Endothelial cell of umbilical vein (primary cell): ENCODE measurements at regions not wholly inside any gene's neighbourhood (a gene's known extent, or its start where the extent isn't known, plus 50 kb on each side); places are given as distances from the start of the nearest gene placed in this dataset.

Experiments
- BruUV-seq: library from RNA; stranded (reverse); fragments of 400-500 nt; replicated peaks from 2 replicates; lab custom pipeline; 2021; lab: Mats Ljungman, UMichigan
- CTCF ChIA-PET: fragments of 300-600, 350-600 bp; sonication (Branson Sonifier 250); formaldehyde crosslinking; loops from one replicate; lab custom pipeline; 2021; ENCODE audit warnings: antibody characterized with exemption, inconsistent platforms; lab: Charles Lee
- POLR2A ChIA-PET: fragments of 300-600, 350-600 bp; sonication (Branson Sonifier 250); formaldehyde crosslinking; loops from one replicate; lab custom pipeline; 2021; ENCODE audit warnings: antibody characterized with exemption, inconsistent platforms; lab: Charles Lee
- DNase-seq: peaks from one replicate; pipeline ENCODE4 v3.0.0-alpha.2; 2011; ENCODE audit warnings: low read depth, low spot score
- FAIRE-seq: peaks from 2 replicates; lab custom pipeline; 2011; peaks lifted over from hg19 to GRCh38; lab: Jason Lieb, UNC
- H2AFZ ChIP-seq: 2 replicates; pipeline ENCODE4 v1.6.0; 2012; ENCODE audit warnings: low read depth, low read length, control low read depth, inconsistent platforms
- H3K27ac ChIP-seq: 2 replicates; pipeline ENCODE4 v1.5.1; 2011; ENCODE audit warnings: low read depth, mild to moderate bottlenecking, control low read depth, low read length, moderate library complexity; ENCODE audit not compliant: insufficient read depth
- H3K27me3 ChIP-seq, 2 experiments: 2 replicates each; pipeline versions ENCODE4 v1.6.0 to v1.6.1; 2011; ENCODE audit warnings: low read length in 2 of 2, mixed read lengths in 1 of 2; ENCODE audit not compliant: control insufficient read depth in 2 of 2, insufficient read depth in 2 of 2
- H3K36me3 ChIP-seq, 2 experiments: 2 replicates in 1 of 2; 3 replicates in 1 of 2; pipeline ENCODE4 v1.5.1; 2011; ENCODE audit warnings: low read length in 2 of 2, mild to moderate bottlenecking in 1 of 2, moderate library complexity in 1 of 2; ENCODE audit not compliant: control insufficient read depth in 2 of 2, insufficient read depth in 2 of 2; ENCODE audit errors: extremely low read depth in 1 of 2
- H3K4me1 ChIP-seq: 3 replicates; pipeline ENCODE4 v1.5.1; 2011; ENCODE audit warnings: mild to moderate bottlenecking, low read length; ENCODE audit not compliant: control insufficient read depth, insufficient read depth; ENCODE audit errors: extremely low read depth
- H3K4me2 ChIP-seq: 2 replicates; pipeline ENCODE4 v1.6.1; 2011; ENCODE audit warnings: low read length, control low read depth, mixed read lengths; ENCODE audit not compliant: insufficient read depth
- H3K4me3 ChIP-seq, 3 experiments: fragments of 200-600 bp in 1 of 3; sonication (generic), shearing (Covaris generic) in 1 of 3; replicated peaks in 1 of 3; 2 replicates each; pipeline ENCODE4 v1.5.1; 2011 to 2016; ENCODE audit warnings: control low read depth in 3 of 3, low read length in 3 of 3, mild to moderate bottlenecking in 2 of 3, inconsistent platforms in 1 of 3, low read depth in 1 of 3, moderate library complexity in 1 of 3; ENCODE audit not compliant: insufficient read depth in 1 of 3
- H3K79me2 ChIP-seq: 2 replicates; pipeline ENCODE4 v1.6.0; 2012; ENCODE audit warnings: low read length, inconsistent platforms; ENCODE audit not compliant: control insufficient read depth, insufficient read depth
- H3K9ac ChIP-seq: replicated peaks from 2 replicates; pipeline ENCODE3; 2011; ENCODE audit warnings: low read length, control low read depth; ENCODE audit not compliant: insufficient read depth; ENCODE audit errors: extremely low read depth
- H3K9me1 ChIP-seq: replicated peaks from 3 replicates; pipeline ENCODE4 v1.6.0; 2011; ENCODE audit warnings: mild to moderate bottlenecking, low read length; ENCODE audit not compliant: control insufficient read depth, insufficient read depth; ENCODE audit errors: extremely low read depth
- H3K9me3 ChIP-seq: replicated peaks from 2 replicates; pipeline ENCODE4 v1.5.1; 2012; ENCODE audit warnings: low read length, inconsistent platforms; ENCODE audit not compliant: control insufficient read depth, insufficient read depth
- H4K20me1 ChIP-seq: replicated peaks from 2 replicates; pipeline ENCODE3; 2011; ENCODE audit warnings: mild to moderate bottlenecking, low read length; ENCODE audit not compliant: control insufficient read depth, insufficient read depth; ENCODE audit errors: extremely low read depth
- CTCF ChIP-seq, 2 donors: IDR thresholded peaks; 1 replicate in 1 of 2; 2 replicates in 1 of 2; pipeline ENCODE4 v1.5.1; 2011; ENCODE audit warnings: low read length in 2 of 2, mild to moderate bottlenecking in 2 of 2, moderate library complexity in 2 of 2, control low read depth in 1 of 2, inconsistent platforms in 1 of 2, low read depth in 1 of 2; ENCODE audit not compliant: insufficient read depth in 1 of 2; ENCODE audit errors: extremely low read depth in 1 of 2
- EZH2 ChIP-seq: IDR thresholded peaks from 2 replicates; pipeline ENCODE4 v1.6.1; 2012; ENCODE audit warnings: borderline replicate concordance, low read depth, mild to moderate bottlenecking, moderate library complexity, low read length, inconsistent platforms; ENCODE audit not compliant: severe bottlenecking
- FOS ChIP-seq: IDR thresholded peaks from 2 replicates; pipeline ENCODE4 v1.6.1; 2011; ENCODE audit warnings: mild to moderate bottlenecking, low read length, moderate library complexity, borderline replicate concordance; ENCODE audit not compliant: insufficient read depth
- GATA2 ChIP-seq: IDR thresholded peaks from 2 replicates; pipeline ENCODE4 v1.7.0; 2011; ENCODE audit warnings: low read depth, mild to moderate bottlenecking, moderate library complexity, mixed read lengths, low read length; ENCODE audit not compliant: insufficient read length, insufficient read depth
- JUN ChIP-seq: IDR thresholded peaks from 2 replicates; pipeline ENCODE4 v1.6.1; 2011; ENCODE audit warnings: borderline replicate concordance, low read depth; ENCODE audit not compliant: insufficient read length, insufficient read depth
- MAX ChIP-seq: IDR thresholded peaks from 2 replicates; pipeline ENCODE4 v1.6.1; 2011; ENCODE audit not compliant: insufficient read depth, insufficient read length
- MYC ChIP-seq: IDR thresholded peaks from one replicate; pipeline ENCODE4 v1.6.1; 2011; ENCODE audit warnings: mild to moderate bottlenecking, low read depth, low read length
- POLR2A ChIP-seq: IDR thresholded peaks from 2 replicates; pipeline ENCODE4 v1.6.1; 2012; ENCODE audit warnings: low read depth, mild to moderate bottlenecking, control low read depth, low read length
- POLR2AphosphoS5 ChIP-seq: IDR thresholded peaks from 2 replicates; pipeline ENCODE4 v1.6.1; 2012; ENCODE audit warnings: low read depth, mild to moderate bottlenecking, control low read depth, low read length, moderate library complexity; ENCODE audit not compliant: insufficient read depth
- dilution Hi-C: fragments of 300-500 bp; cut with MboI; formaldehyde crosslinking; loops from one replicate; pipeline ENCODE4 v1.15.0; 2019; ENCODE audit warnings: low sequenced_read_pairs; ENCODE audit not compliant: extremely low pct_ligation_motif_present
- intact Hi-C: fragments of 100-400 bp; cut with micrococcal nuclease; formaldehyde crosslinking; loops from one replicate; pipeline ENCODE4 v1.10.0; 2022

GRCh38 chr4:166481739-166482138 lies 608.7 kb downstream of the TLL1 start:
- no peak overlapping the region for H3K9ac ChIP-seq
- H3K4me2 ChIP-seq = no peak overlapping the region
- H3K9me1 ChIP-seq = no peaks in the 10 kb centered on the region
- no peaks in the 10 kb centered on the region for H3K27me3 ChIP-seq
- POLR2A ChIA-PET = no interaction called here
- no peak overlapping the region for H3K4me3 ChIP-seq
- no peaks in the 10 kb centered on the region for H3K9me3 ChIP-seq
- intact Hi-C loops (no loop called here), dilution Hi-C loops (no loop called here)
- no peaks in the 10 kb centered on the region for H4K20me1 ChIP-seq
- no peaks in the 10 kb centered on the region for H3K79me2 ChIP-seq
- H3K4me1 ChIP-seq = no peaks in the 10 kb centered on the region
- no TSS peak for BruUV-seq
- no peak for DNase-seq
- CTCF ChIA-PET = no interaction called here
- no peak overlapping the region for H3K27ac ChIP-seq
- TF ChIP-seq POLR2AphosphoS5 (no peak), MYC (no peak), JUN (no peak), FOS (no peak), CTCF (IDR thresholded peaks at IDR 0.05; ENCODE audit: extremely low read depth in 1 of 2, insufficient read depth in 1 of 2, low read depth in 1 of 2, low read length in 2 of 2) (no peak), EZH2 (no peak), GATA2 (no peak), MAX (no peak), POLR2A (no peak)
- H2AFZ ChIP-seq = no peak overlapping the region
- no peaks in the 10 kb centered on the region for H3K36me3 ChIP-seq
- FAIRE-seq = no peak
